ENCODE measurements at regions not wholly inside any gene's neighbourhood (a gene's known extent, or its start where the extent isn't known, plus 50 kb on each side); places are given as distances from the start of the nearest gene placed in this dataset.

GRCh38 chrX:44039556-44039955 is 66.4 kb upstream of the NDP start:
- no peak for ATAC-seq (ENCODE audit: low read depth in 2 of 2)
- peaks cover 7% of the 10 kb centered on the region for H3K27me3 Mint-ChIP-seq
- H3K4me3 Mint-ChIP-seq, result no peak overlapping the region
- no peak overlapping the region for H3K27ac ChIP-seq (ENCODE audit: insufficient read depth, low read length, poor library complexity, severe bottlenecking)
- H3K4me3 ChIP-seq (ENCODE audit: low read depth, low read length), result no peak overlapping the region
- H3K4me1 ChIP-seq (ENCODE audit: control insufficient read depth, insufficient read depth, low read length, poor library complexity, severe bottlenecking), result no peaks in the 10 kb centered on the region
- H3K27me3 ChIP-seq (ENCODE audit: control insufficient read depth, insufficient read depth, low read length), result no peaks in the 10 kb centered on the region
- H3K27ac Mint-ChIP-seq, result no peak overlapping the region
- no peaks in the 10 kb centered on the region for H3K9me3 ChIP-seq (ENCODE audit: control insufficient read depth in 2 of 2, low read length in 2 of 2)
- H3K36me3 ChIP-seq (ENCODE audit: control insufficient read depth, insufficient read depth, low read length), result no peaks in the 10 kb centered on the region
- DNase-seq, result no peak
- H3K36me3 Mint-ChIP-seq, result no peaks in the 10 kb centered on the region
- H3K9me3 Mint-ChIP-seq, result no peaks in the 10 kb centered on the region
- no peaks in the 10 kb centered on the region for H3K4me1 Mint-ChIP-seq

- no peak for DNase-seq
- no peak for ATAC-seq (ENCODE audit: low read depth in 2 of 2)
- Histone ChIP-seq H3K27ac (ENCODE audit: insufficient read depth, low read length, poor library complexity, severe bottlenecking) (no peak overlapping the region), H3K27me3 (ENCODE audit: control insufficient read depth, insufficient read depth, low read length) (no peaks in the 10 kb centered on the region), H3K9me3 (ENCODE audit: control insufficient read depth in 2 of 2, low read length in 2 of 2) (no peaks in the 10 kb centered on the region), H3K4me3 (ENCODE audit: low read depth, low read length) (no peak overlapping the region), H3K36me3 (ENCODE audit: control insufficient read depth, insufficient read depth, low read length) (no peaks in the 10 kb centered on the region), H3K4me1 (ENCODE audit: control insufficient read depth, insufficient read depth, low read length, poor library complexity, severe bottlenecking) (no peaks in the 10 kb centered on the region)
- H3K4me3 Mint-ChIP-seq, result no peak overlapping the region
- no peaks in the 10 kb centered on the region for H3K36me3 Mint-ChIP-seq
- peaks cover 0 to 15% (median 4%) of the 10 kb centered on the region in 4 donors for H3K4me1 Mint-ChIP-seq
- peaks cover 7% of the 10 kb centered on the region for H3K27me3 Mint-ChIP-seq
- no peak overlapping the region for H3K27ac Mint-ChIP-seq
- H3K9me3 Mint-ChIP-seq, result no peaks in the 10 kb centered on the region
Observed at GRCh38 chrX:44036336-44036735, 63.1 kb upstream of the NDP start.

- no peaks in the 10 kb centered on the region for H3K9me3 ChIP-seq (ENCODE audit: control insufficient read depth in 2 of 2, low read length in 2 of 2)
- no peak overlapping the region for H3K4me3 ChIP-seq (ENCODE audit: low read depth, low read length)
- no peak overlapping the region for H3K4me3 Mint-ChIP-seq
- no peak for ATAC-seq (ENCODE audit: low read depth in 2 of 2)
- peaks cover 0 to 19% (median 4%) of the 10 kb centered on the region in 4 donors for H3K4me1 Mint-ChIP-seq
- H3K27me3 ChIP-seq (ENCODE audit: control insufficient read depth, insufficient read depth, low read length), result no peaks in the 10 kb centered on the region
- H3K36me3 ChIP-seq (ENCODE audit: control insufficient read depth, insufficient read depth, low read length), result no peaks in the 10 kb centered on the region
- DNase-seq, result no peak
- H3K9me3 Mint-ChIP-seq, result no peaks in the 10 kb centered on the region
- no peaks in the 10 kb centered on the region for H3K4me1 ChIP-seq (ENCODE audit: control insufficient read depth, insufficient read depth, low read length, poor library complexity, severe bottlenecking)
- no peak overlapping the region for H3K27ac ChIP-seq (ENCODE audit: insufficient read depth, low read length, poor library complexity, severe bottlenecking)
- peaks cover 7% of the 10 kb centered on the region for H3K27me3 Mint-ChIP-seq
- no peaks in the 10 kb centered on the region for H3K36me3 Mint-ChIP-seq
- H3K27ac Mint-ChIP-seq, result no peak overlapping the region
Observed at GRCh38 chrX:44035571-44035970, 62.4 kb upstream of the NDP start.

GRCh38 chrX:44032479-44032878 is 59.3 kb upstream of the NDP start:
- DNase-seq (peak in 1 of 3 donors; percentile 9), ATAC-seq (ENCODE audit: low read depth in 2 of 2) (no peak)
- H3K4me3 Mint-ChIP-seq, result peak overlapping the region in 1 of 4 donors; percentile 13
- no peaks in the 10 kb centered on the region for H3K36me3 ChIP-seq (ENCODE audit: control insufficient read depth, insufficient read depth, low read length)
- no peaks in the 10 kb centered on the region for H3K36me3 Mint-ChIP-seq
- peaks cover 0 to 2% (median 0%) of the 10 kb centered on the region in 7 donors for H3K9me3 Mint-ChIP-seq
- H3K4me1 ChIP-seq (ENCODE audit: control insufficient read depth, insufficient read depth, low read length, poor library complexity, severe bottlenecking), result no peaks in the 10 kb centered on the region
- no peaks in the 10 kb centered on the region for H3K27me3 ChIP-seq (ENCODE audit: control insufficient read depth, insufficient read depth, low read length)
- H3K4me3 ChIP-seq (ENCODE audit: low read depth, low read length), result no peak overlapping the region
- peak overlapping the region; percentile 26 to 52 (median 36) for H3K27ac Mint-ChIP-seq
- no peak overlapping the region for H3K27ac ChIP-seq (ENCODE audit: insufficient read depth, low read length, poor library complexity, severe bottlenecking)
- peaks cover 0 to 22% (median 4%) of the 10 kb centered on the region in 4 donors for H3K4me1 Mint-ChIP-seq
- H3K27me3 Mint-ChIP-seq, result peaks cover 4% of the 10 kb centered on the region
- no peaks in the 10 kb centered on the region for H3K9me3 ChIP-seq (ENCODE audit: control insufficient read depth in 2 of 2, low read length in 2 of 2)

GRCh38 chrX:44025555-44025954 is 52.4 kb upstream of the NDP start:
- no peaks in the 10 kb centered on the region for H3K4me1 ChIP-seq (ENCODE audit: control insufficient read depth, insufficient read depth, low read length, poor library complexity, severe bottlenecking)
- ATAC-seq (ENCODE audit: low read depth in 2 of 2), result no peak
- peaks cover 0 to 2% (median 0%) of the 10 kb centered on the region in 4 donors for H3K4me1 Mint-ChIP-seq

More at GRCh38 chrX:44025555-44025954, 52.4 kb upstream of the NDP start:
- no peak overlapping the region for H3K27ac Mint-ChIP-seq
- Histone ChIP-seq H3K9me3 (ENCODE audit: control insufficient read depth in 2 of 2, low read length in 2 of 2) (no peaks in the 10 kb centered on the region), H3K36me3 (ENCODE audit: control insufficient read depth, insufficient read depth, low read length) (no peaks in the 10 kb centered on the region), H3K27ac (ENCODE audit: insufficient read depth, low read length, poor library complexity, severe bottlenecking) (no peak overlapping the region), H3K27me3 (ENCODE audit: control insufficient read depth, insufficient read depth, low read length) (no peaks in the 10 kb centered on the region), H3K4me3 (ENCODE audit: low read depth, low read length) (no peak overlapping the region)
- DNase-seq, result no peak
- H3K27me3 Mint-ChIP-seq, result peaks cover 11% of the 10 kb centered on the region
- H3K9me3 Mint-ChIP-seq, result peaks cover 0 to 2% (median 0%) of the 10 kb centered on the region in 7 donors
- no peaks in the 10 kb centered on the region for H3K36me3 Mint-ChIP-seq
- no peak overlapping the region for H3K4me3 Mint-ChIP-seq

Measured in CD4-positive, CD25-positive, alpha-beta regulatory T cell (primary cell).